ENCODE measurements at regions not wholly inside any gene's neighbourhood (a gene's known extent, or its start where the extent isn't known, plus 50 kb on each side); places are given as distances from the start of the nearest gene placed in this dataset.

GRCh38 chr12:126837697-126838096 lies 1429.3 kb upstream of the TMEM132C start:
- ATAC-seq (ENCODE audit: low read depth) (no peak), DNase-seq (no peak)
- Mint-ChIP-seq H3K4me3 (no peak overlapping the region), H3K9me3 (peaks cover 16% of the 10 kb centered on the region), H3K36me3 (ENCODE audit: low read depth) (no peaks in the 10 kb centered on the region), H3K4me1 (no peaks in the 10 kb centered on the region), H3K27ac (no peak overlapping the region), H3K27me3 (peaks cover 2% of the 10 kb centered on the region)
- ChIA-PET POLR2A (no interaction called here), CTCF (no interaction called here)
- TF ChIP-seq, protein P1, sequence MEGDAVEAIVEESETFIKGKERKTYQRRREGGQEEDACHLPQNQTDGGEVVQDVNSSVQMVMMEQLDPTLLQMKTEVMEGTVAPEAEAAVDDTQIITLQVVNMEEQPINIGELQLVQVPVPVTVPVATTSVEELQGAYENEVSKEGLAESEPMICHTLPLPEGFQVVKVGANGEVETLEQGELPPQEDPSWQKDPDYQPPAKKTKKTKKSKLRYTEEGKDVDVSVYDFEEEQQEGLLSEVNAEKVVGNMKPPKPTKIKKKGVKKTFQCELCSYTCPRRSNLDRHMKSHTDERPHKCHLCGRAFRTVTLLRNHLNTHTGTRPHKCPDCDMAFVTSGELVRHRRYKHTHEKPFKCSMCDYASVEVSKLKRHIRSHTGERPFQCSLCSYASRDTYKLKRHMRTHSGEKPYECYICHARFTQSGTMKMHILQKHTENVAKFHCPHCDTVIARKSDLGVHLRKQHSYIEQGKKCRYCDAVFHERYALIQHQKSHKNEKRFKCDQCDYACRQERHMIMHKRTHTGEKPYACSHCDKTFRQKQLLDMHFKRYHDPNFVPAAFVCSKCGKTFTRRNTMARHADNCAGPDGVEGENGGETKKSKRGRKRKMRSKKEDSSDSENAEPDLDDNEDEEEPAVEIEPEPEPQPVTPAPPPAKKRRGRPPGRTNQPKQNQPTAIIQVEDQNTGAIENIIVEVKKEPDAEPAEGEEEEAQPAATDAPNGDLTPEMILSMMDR (IDR thresholded peaks at IDR 0.05), result no peak
- intact Hi-C loops (cut with micrococcal nuclease), result no loop called here

DNA sequence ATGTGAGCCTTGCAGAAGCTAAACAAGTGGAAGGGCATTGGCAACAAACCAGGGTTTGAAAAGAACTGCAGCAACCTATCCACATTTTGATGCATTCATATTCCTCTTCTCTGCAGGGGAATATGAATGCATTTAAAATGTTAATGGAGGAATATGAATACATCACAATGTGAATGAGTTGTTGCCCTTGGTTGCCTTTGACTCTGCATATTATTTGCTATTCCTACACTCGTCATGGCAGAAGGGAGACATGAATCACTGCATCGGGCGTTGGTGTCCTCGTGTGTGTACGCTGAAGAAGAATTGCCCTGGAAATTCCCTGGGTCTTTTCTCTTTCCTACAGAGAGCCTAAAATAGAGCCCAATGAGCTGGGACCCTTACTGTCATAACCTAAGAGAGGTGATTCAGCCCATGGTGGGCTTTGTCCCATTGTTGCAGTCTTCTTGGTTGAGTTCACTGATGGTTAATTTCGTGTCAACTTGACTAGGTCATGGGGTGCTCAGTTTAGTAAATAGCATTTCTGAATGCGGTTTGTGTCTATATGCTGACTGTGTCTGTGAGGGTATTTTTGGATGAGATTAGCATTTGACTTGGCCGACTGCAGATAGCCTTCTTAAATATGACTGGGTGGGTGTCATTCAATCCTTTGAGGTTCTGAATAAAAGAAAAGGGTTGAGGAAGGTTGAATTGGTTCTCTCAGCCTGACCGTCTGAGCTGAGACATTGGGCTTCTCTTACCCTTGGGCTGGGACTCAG lies 1422.9 kb upstream of the TMEM132C start:
- H3K36me3 Mint-ChIP-seq (ENCODE audit: low read depth), result no peaks in the 10 kb centered on the region
- H3K4me1 Mint-ChIP-seq, result no peaks in the 10 kb centered on the region
- DNase-seq (no peak), ATAC-seq (ENCODE audit: low read depth) (no peak)
- H3K27me3 Mint-ChIP-seq, result no peaks in the 10 kb centered on the region
- H3K4me3 Mint-ChIP-seq, result no peak overlapping the region
- ChIA-PET CTCF (no interaction called here), POLR2A (no interaction called here)
- intact Hi-C loops (cut with micrococcal nuclease), result no loop called here
- TF ChIP-seq, protein P1 (IDR thresholded peaks at IDR 0.05), result no peak
- no peak overlapping the region for H3K27ac Mint-ChIP-seq
- no peaks in the 10 kb centered on the region for H3K9me3 Mint-ChIP-seq

- no peaks in the 10 kb centered on the region for H3K4me1 Mint-ChIP-seq
- no peak overlapping the region for H3K27ac Mint-ChIP-seq
- H3K9me3 Mint-ChIP-seq, result no peaks in the 10 kb centered on the region
- ATAC-seq (ENCODE audit: low read depth) (no peak), DNase-seq (no peak)
- no peak overlapping the region for H3K4me3 Mint-ChIP-seq
- H3K36me3 Mint-ChIP-seq (ENCODE audit: low read depth), result no peaks in the 10 kb centered on the region
- ChIA-PET POLR2A (no interaction called here), CTCF (no interaction called here)
- H3K27me3 Mint-ChIP-seq, result no peaks in the 10 kb centered on the region
- TF ChIP-seq, protein P1 (IDR thresholded peaks at IDR 0.05), result no peak
- intact Hi-C loops (cut with micrococcal nuclease), result no loop called here
Observed at GRCh38 chr12:126847005-126847629, 1419.9 kb upstream of the TMEM132C start.

- no peak for ATAC-seq (ENCODE audit: low read depth)
- Mint-ChIP-seq H3K27ac (no peak overlapping the region), H3K27me3 (no peaks in the 10 kb centered on the region), H3K4me3 (no peak overlapping the region), H3K36me3 (ENCODE audit: low read depth) (no peaks in the 10 kb centered on the region), H3K9me3 (no peaks in the 10 kb centered on the region), H3K4me1 (no peaks in the 10 kb centered on the region)
- TF ChIP-seq, protein P1 (IDR thresholded peaks at IDR 0.05), result no peak
- DNase-seq, result no peak
- ChIA-PET POLR2A (no interaction called here), CTCF (no interaction called here)
- intact Hi-C loops (cut with micrococcal nuclease), result no loop called here
Observed at GRCh38 chr12:126855768-126856167, 1411.2 kb upstream of the TMEM132C start.

GRCh38 chr12:126856958-126857357 lies 1410.0 kb upstream of the TMEM132C start:
- intact Hi-C loops (cut with micrococcal nuclease), result no loop called here
- no peak for DNase-seq
- TF ChIP-seq, protein P1 (IDR thresholded peaks at IDR 0.05), result no peak
- ChIA-PET CTCF (no interaction called here), POLR2A (no interaction called here)
- ATAC-seq (ENCODE audit: low read depth), result no peak
- Mint-ChIP-seq H3K9me3 (no peaks in the 10 kb centered on the region), H3K36me3 (ENCODE audit: low read depth) (no peaks in the 10 kb centered on the region), H3K27ac (no peak overlapping the region), H3K4me1 (no peaks in the 10 kb centered on the region), H3K27me3 (no peaks in the 10 kb centered on the region), H3K4me3 (no peak overlapping the region)

Data from activated B cell treated with CpG ODN at 0.5 μM for 24 hours (primary cell).